ENCODE measurements at regions not wholly inside any gene's neighbourhood (a gene's known extent, or its start where the extent isn't known, plus 50 kb on each side); places are given as distances from the start of the nearest gene placed in this dataset.

- Mint-ChIP-seq H3K36me3 (ENCODE audit: unreplicated experiment) (no peaks in the 10 kb centered on the region), H3K27ac (ENCODE audit: unreplicated experiment) (no peak overlapping the region), H3K9me3 (ENCODE audit: unreplicated experiment) (no peaks in the 10 kb centered on the region), H3K4me1 (ENCODE audit: low read depth, unreplicated experiment) (no peaks in the 10 kb centered on the region), H3K27me3 (ENCODE audit: unreplicated experiment) (peaks cover 2% of the 10 kb centered on the region), H3K4me3 (ENCODE audit: unreplicated experiment) (no peak overlapping the region)
- DNase-seq = no peak
- no peak for TF ChIP-seq CTCF (IDR thresholded peaks at IDR 0.05; ENCODE audit: partially characterized antibody, unreplicated experiment)
Observed at GRCh38 chr15:52936489-52936888, 146.4 kb upstream of the ONECUT1 start.

GRCh38 chr15:52925130-52925529 lies 135.0 kb upstream of the ONECUT1 start:
- Mint-ChIP-seq H3K9me3 (ENCODE audit: unreplicated experiment) (peaks cover 3% of the 10 kb centered on the region), H3K27ac (ENCODE audit: unreplicated experiment) (peak overlapping the region; percentile 85), H3K4me3 (ENCODE audit: unreplicated experiment) (peak overlapping the region; percentile 49), H3K4me1 (ENCODE audit: low read depth, unreplicated experiment) (peaks cover 35% of the 10 kb centered on the region), H3K36me3 (ENCODE audit: unreplicated experiment) (peaks cover 10% of the 10 kb centered on the region), H3K27me3 (ENCODE audit: unreplicated experiment) (peaks cover 2% of the 10 kb centered on the region)
- DNase-seq = no peak
- no peak for TF ChIP-seq CTCF (IDR thresholded peaks at IDR 0.05; ENCODE audit: partially characterized antibody, unreplicated experiment)

GRCh38 chr15:52924630-52925029 lies 134.5 kb upstream of the ONECUT1 start:
- peaks cover 1% of the 10 kb centered on the region for H3K9me3 Mint-ChIP-seq (ENCODE audit: unreplicated experiment)
- no peak for TF ChIP-seq CTCF (IDR thresholded peaks at IDR 0.05; ENCODE audit: partially characterized antibody, unreplicated experiment)
- H3K4me3 Mint-ChIP-seq (ENCODE audit: unreplicated experiment) = peak overlapping the region; percentile 73

GRCh38 chr15:52923626-52924025 lies 133.5 kb upstream of the ONECUT1 start:
- Mint-ChIP-seq H3K4me3 (ENCODE audit: unreplicated experiment) (no peak overlapping the region), H3K36me3 (ENCODE audit: unreplicated experiment) (no peaks in the 10 kb centered on the region), H3K27me3 (ENCODE audit: unreplicated experiment) (no peaks in the 10 kb centered on the region), H3K9me3 (ENCODE audit: unreplicated experiment) (peaks cover 1% of the 10 kb centered on the region), H3K4me1 (ENCODE audit: low read depth, unreplicated experiment) (peaks cover 35% of the 10 kb centered on the region), H3K27ac (ENCODE audit: unreplicated experiment) (no peak overlapping the region)
- no peak for DNase-seq
- no peak for TF ChIP-seq CTCF (IDR thresholded peaks at IDR 0.05; ENCODE audit: partially characterized antibody, unreplicated experiment)

More at GRCh38 chr15:52924630-52925029, 134.5 kb upstream of the ONECUT1 start:
- H3K36me3 Mint-ChIP-seq (ENCODE audit: unreplicated experiment) = peaks cover 5% of the 10 kb centered on the region
- H3K27ac Mint-ChIP-seq (ENCODE audit: unreplicated experiment) = peak overlapping the region; percentile 85
- peaks cover 2% of the 10 kb centered on the region for H3K27me3 Mint-ChIP-seq (ENCODE audit: unreplicated experiment)
- peaks cover 35% of the 10 kb centered on the region for H3K4me1 Mint-ChIP-seq (ENCODE audit: low read depth, unreplicated experiment)
- peak; percentile 49 for DNase-seq

GRCh38 chr15:52922871-52923270 lies 132.7 kb upstream of the ONECUT1 start:
- no peak for TF ChIP-seq CTCF (IDR thresholded peaks at IDR 0.05; ENCODE audit: partially characterized antibody, unreplicated experiment)
- Mint-ChIP-seq H3K4me3 (ENCODE audit: unreplicated experiment) (no peak overlapping the region), H3K27ac (ENCODE audit: unreplicated experiment) (no peak overlapping the region), H3K27me3 (ENCODE audit: unreplicated experiment) (no peaks in the 10 kb centered on the region), H3K36me3 (ENCODE audit: unreplicated experiment) (no peaks in the 10 kb centered on the region), H3K4me1 (ENCODE audit: low read depth, unreplicated experiment) (peaks cover 35% of the 10 kb centered on the region), H3K9me3 (ENCODE audit: unreplicated experiment) (peaks cover 1% of the 10 kb centered on the region)
- no peak for DNase-seq

Data from glutamatergic neuron (in vitro differentiated cells).